BLaER1 (cell line): ENCODE measurements at regions not wholly inside any gene's neighbourhood (a gene's known extent, or its start where the extent isn't known, plus 50 kb on each side); places are given as distances from the start of the nearest gene placed in this dataset.
A peak's percentile ranks its signal among the peaks of the same experiment; 100 is the strongest.

ENCODE experiments used
- H3K27ac ChIP-seq: shearing (Covaris generic); formaldehyde crosslinking; 2 replicates; pipeline ENCODE4 v1.8.1; 2022
- H3K27me3 ChIP-seq: shearing (Covaris generic); formaldehyde crosslinking; 2 replicates; pipeline ENCODE4 v1.8.1; 2022
- H3K36me3 ChIP-seq: shearing (Covaris generic); formaldehyde crosslinking; 2 replicates; pipeline ENCODE4 v1.8.1; 2022
- H3K4me1 ChIP-seq: shearing (Covaris generic); formaldehyde crosslinking; 2 replicates; pipeline ENCODE4 v1.8.1; 2022
- H3K4me2 ChIP-seq: shearing (Covaris generic); formaldehyde crosslinking; 2 replicates; pipeline ENCODE4 v1.8.1; 2022
- H3K4me3 ChIP-seq: shearing (Covaris generic); formaldehyde crosslinking; 2 replicates; pipeline ENCODE4 v1.8.1; 2022
- H3K9ac ChIP-seq: shearing (Covaris generic); formaldehyde crosslinking; 2 replicates; pipeline ENCODE4 v1.8.1; 2022
- H3K9me3 ChIP-seq: shearing (Covaris generic); formaldehyde crosslinking; 2 replicates; pipeline ENCODE4 v1.8.1; 2022
- H4K20me1 ChIP-seq: shearing (Covaris generic); formaldehyde crosslinking; 2 replicates; pipeline ENCODE4 v1.8.1; 2022
- Cebpa-rat ChIP-seq: shearing (Covaris generic); IDR thresholded peaks from 2 replicates; pipeline ENCODE4 v1.8.1; 2022

DNA sequence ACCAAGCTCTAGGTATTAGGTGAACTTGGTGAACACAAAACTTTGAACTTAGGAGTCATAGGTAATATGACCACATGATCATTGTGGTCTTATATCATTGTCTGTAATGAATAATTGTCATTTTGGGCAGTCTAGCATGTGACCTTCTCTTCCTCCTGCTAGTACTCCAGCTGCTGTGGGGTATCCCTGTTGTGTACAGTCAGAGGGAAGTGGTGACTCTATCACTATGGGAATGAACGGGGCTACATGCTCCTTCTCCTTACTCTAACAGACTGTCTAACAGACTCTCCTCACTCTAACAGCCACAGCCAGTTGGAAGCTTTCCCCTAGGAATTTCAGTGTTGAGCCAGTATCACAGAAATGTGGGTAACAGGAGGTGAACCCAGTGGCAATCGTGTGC lies 68.2 kb upstream of the NEDD4L start:
- Histone ChIP-seq H3K4me1 (no peaks in the 10 kb centered on the region), H3K27ac (no peak overlapping the region), H4K20me1 (no peaks in the 10 kb centered on the region), H3K9me3 (no peaks in the 10 kb centered on the region), H3K4me2 (no peak overlapping the region), H3K27me3 (no peaks in the 10 kb centered on the region), H3K9ac (no peak overlapping the region), H3K36me3 (no peaks in the 10 kb centered on the region), H3K4me3 (no peak overlapping the region)
- no peak for TF ChIP-seq Cebpa-rat

DNA sequence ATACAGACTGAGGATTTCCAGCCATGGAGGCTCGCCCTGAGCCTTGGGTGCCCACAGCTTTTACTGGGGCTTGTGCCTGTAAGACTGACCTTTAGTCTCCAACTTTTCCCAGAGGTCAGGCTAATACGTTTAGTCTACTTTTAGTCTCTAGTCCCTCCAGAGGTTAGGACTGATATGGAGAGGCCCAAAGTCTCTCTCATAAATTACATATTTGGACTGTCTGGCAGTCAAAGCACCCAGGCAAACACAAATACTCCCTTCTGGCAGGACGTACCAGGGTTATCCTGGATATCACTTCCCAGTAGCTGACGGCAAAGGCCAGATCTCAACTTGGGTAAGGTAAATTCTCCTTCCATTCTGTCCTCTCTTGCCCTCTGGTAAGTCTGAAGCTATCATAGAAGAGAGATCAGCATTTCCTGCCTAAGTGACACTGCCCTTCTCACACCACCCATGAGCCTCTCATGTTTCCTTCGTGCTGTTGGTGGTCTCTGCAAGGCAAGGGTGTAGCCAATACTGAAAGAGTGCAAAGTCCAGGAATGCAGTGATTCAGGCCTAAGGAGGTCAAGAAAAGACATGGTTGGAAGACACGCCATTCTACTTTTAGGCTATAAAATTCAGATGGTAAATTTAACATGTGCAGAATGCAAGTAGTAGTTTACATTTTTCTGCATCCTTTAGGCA lies 69.3 kb upstream of the NEDD4L start:
- Histone ChIP-seq H3K27me3 (no peaks in the 10 kb centered on the region), H3K9me3 (no peaks in the 10 kb centered on the region), H3K27ac (no peak overlapping the region), H3K9ac (no peak overlapping the region), H3K36me3 (no peaks in the 10 kb centered on the region), H3K4me3 (no peak overlapping the region), H3K4me2 (no peak overlapping the region), H4K20me1 (no peaks in the 10 kb centered on the region), H3K4me1 (no peaks in the 10 kb centered on the region)
- TF ChIP-seq Cebpa-rat, result no peak

DNA sequence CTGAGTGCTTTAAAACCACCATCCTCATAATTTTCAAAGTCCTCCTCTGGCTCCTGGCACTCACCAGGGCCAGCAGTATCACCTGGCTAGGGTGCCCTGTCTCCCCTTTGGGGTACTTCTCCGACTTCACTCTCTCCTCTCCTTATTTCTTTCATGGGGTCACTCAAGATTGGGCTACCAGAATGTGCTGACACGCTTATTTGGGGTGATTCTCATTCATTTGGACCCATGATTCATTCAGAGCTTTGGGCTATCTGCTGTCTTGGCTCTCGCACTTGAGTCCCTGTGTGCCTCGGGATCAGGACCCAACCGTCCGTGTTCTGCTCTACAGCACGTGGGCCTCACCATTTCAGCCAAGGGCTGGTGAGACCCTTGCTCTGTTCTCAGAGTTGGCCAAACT lies 70.1 kb upstream of the NEDD4L start:
- no peaks in the 10 kb centered on the region for H3K4me1 ChIP-seq
- no peaks in the 10 kb centered on the region for H4K20me1 ChIP-seq
- no peak overlapping the region for H3K9ac ChIP-seq
- H3K27me3 ChIP-seq, result no peaks in the 10 kb centered on the region
- no peaks in the 10 kb centered on the region for H3K36me3 ChIP-seq
- TF ChIP-seq Cebpa-rat, result no peak
- no peak overlapping the region for H3K4me2 ChIP-seq
- H3K9me3 ChIP-seq, result no peaks in the 10 kb centered on the region
- no peak overlapping the region for H3K4me3 ChIP-seq
- H3K27ac ChIP-seq, result no peak overlapping the region

DNA sequence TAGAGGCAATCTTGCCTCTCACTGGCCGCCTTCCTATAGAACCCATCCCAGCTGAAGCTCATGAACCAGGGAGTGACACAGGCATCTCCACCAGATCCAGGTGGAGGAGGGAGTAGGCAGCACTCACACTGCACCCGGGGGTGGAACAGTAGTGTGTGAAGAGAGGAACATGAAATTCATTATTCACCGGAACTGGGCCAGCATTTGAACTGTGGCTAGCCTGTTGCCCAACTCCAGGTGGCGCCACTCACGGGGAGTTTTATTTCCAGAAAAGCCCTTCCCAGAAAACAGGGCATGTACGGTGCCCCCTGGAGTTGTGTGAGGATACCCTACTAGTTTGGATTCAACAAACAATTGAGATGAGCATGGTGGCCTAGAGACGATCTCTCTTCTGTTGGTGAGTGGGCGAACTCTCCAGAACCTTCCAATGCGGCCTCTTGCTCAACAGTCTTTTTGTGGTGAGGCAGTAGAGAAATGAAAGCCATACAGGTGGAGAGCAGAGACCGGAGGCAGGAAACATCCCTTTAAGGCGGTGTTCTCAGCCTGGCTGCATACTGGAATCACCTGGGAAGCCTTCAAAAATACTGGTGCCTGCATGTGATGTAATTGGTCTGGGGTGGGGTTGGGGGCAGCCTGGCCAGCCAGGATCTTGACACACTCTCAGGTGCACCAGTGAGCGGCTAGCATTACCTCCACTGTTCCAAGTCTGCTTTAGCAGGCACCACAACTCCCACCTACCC lies 73.5 kb upstream of the NEDD4L start:
- H3K36me3 ChIP-seq, result no peaks in the 10 kb centered on the region
- H3K9ac ChIP-seq, result no peak overlapping the region
- no peaks in the 10 kb centered on the region for H4K20me1 ChIP-seq
- no peaks in the 10 kb centered on the region for H3K9me3 ChIP-seq
- no peak for TF ChIP-seq Cebpa-rat
- no peaks in the 10 kb centered on the region for H3K27me3 ChIP-seq
- no peaks in the 10 kb centered on the region for H3K4me1 ChIP-seq
- H3K27ac ChIP-seq, result no peak overlapping the region
- H3K4me3 ChIP-seq, result no peak overlapping the region
- H3K4me2 ChIP-seq, result no peak overlapping the region

DNA sequence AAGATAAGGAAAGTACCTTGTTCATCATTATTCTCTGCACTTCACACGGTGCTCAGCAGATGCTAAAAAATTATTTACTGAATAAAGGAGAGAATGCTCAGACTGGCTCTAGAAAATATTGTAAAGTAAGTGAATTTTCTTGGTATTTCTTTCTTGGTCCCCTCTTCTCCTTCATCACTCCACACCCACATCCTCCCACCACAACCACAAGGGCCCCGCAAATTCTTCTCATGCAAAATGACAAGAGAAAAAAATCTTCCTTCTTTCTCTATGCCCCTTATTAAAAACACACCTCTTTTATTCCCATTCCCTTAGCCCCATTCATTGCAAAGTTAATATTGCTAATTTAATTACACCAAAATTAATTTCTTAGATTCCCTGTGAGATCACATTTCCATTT lies 74.2 kb upstream of the NEDD4L start:
- Histone ChIP-seq H3K4me3 (no peak overlapping the region), H3K27ac (no peak overlapping the region), H3K9ac (no peak overlapping the region), H3K4me1 (no peaks in the 10 kb centered on the region), H3K4me2 (no peak overlapping the region), H4K20me1 (no peaks in the 10 kb centered on the region), H3K27me3 (no peaks in the 10 kb centered on the region), H3K9me3 (no peaks in the 10 kb centered on the region), H3K36me3 (no peaks in the 10 kb centered on the region)
- no peak for TF ChIP-seq Cebpa-rat

DNA sequence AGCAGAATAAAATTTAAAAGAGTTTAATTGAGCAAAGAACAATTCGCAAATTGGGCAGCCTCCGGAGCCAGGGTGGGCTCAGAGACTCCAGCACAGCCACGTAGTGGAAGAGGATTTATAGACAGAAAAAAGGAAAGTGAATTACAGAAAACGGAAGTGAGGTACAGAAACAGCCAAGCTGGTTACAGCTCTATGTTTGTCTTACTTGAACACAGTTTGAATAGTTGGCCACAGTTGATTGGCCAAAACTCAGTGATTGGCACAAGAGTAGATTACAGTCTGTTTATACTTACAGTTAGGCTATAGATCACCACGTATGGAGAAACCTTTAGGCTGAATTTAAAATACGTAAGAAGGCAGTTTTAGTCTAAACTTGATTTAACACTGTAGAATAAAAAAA lies 78.8 kb upstream of the NEDD4L start:
- Histone ChIP-seq H3K9me3 (no peaks in the 10 kb centered on the region), H3K27ac (no peak overlapping the region), H3K4me3 (no peak overlapping the region), H3K4me1 (peaks cover 12% of the 10 kb centered on the region; the same call in 1 of the 2 replicates), H4K20me1 (no peaks in the 10 kb centered on the region), H3K9ac (no peak overlapping the region), H3K27me3 (no peaks in the 10 kb centered on the region), H3K36me3 (no peaks in the 10 kb centered on the region), H3K4me2 (no peak overlapping the region)
- no peak for TF ChIP-seq Cebpa-rat

DNA sequence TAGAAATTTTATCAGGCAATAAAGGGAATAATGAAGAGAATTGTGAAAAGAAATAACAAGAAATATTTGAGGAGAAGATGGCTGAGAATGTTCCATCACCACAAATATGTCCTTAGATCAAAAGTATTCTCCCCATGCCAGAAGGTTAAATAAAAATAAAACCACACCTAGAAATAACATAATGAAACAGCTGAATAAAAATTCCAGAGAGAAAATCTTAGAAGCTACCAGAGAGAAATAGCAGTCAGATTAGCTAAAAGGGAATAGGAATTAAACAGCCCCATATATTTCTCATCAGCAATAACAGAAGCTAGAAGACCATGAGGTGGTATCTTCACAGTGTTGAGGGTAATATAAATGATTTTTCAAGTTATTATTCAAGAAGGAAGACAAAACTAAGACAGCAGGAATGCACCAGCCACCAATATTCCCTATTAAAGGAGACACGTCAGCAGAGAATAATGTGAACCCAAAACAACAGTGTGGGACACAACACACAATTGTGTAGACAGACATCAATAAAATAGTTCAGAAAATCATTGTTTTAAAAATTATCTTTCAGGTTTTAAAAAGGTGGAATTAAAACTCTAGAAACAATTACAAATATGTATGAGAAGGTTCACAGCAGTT lies 82.0 kb upstream of the NEDD4L start:
- no peaks in the 10 kb centered on the region for H4K20me1 ChIP-seq
- H3K36me3 ChIP-seq, result no peaks in the 10 kb centered on the region
- no peak overlapping the region for H3K4me3 ChIP-seq
- no peaks in the 10 kb centered on the region for H3K27me3 ChIP-seq
- peaks cover 12% of the 10 kb centered on the region; the same call in 1 of the 2 replicates for H3K4me1 ChIP-seq
- no peak for TF ChIP-seq Cebpa-rat
- H3K9me3 ChIP-seq, result no peaks in the 10 kb centered on the region
- no peak overlapping the region for H3K9ac ChIP-seq
- H3K4me2 ChIP-seq, result no peak overlapping the region
- no peak overlapping the region for H3K27ac ChIP-seq

DNA sequence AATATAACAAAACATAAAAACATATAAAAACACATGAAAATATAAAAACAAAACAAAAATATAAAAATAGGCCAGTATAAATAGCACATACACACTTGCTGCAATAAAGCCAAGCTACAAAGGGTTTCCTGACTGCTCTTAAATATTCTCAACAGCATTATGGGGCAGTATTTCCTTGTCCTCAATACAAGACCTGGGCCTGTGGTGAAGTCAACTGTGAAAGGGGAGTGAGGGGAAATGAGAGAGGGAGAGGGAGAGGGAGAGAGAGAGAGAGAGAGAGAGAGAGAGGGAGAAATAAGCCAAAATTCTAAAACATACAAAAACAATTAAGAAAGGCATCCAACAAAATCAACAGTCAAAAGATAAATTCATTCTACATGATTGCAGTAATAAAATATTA lies 82.6 kb upstream of the NEDD4L start:
- H3K27me3 ChIP-seq, result no peaks in the 10 kb centered on the region
- H3K9ac ChIP-seq, result no peak overlapping the region
- no peaks in the 10 kb centered on the region for H3K9me3 ChIP-seq
- H3K27ac ChIP-seq, result no peak overlapping the region
- peaks cover 12% of the 10 kb centered on the region; the same call in 1 of the 2 replicates for H3K4me1 ChIP-seq
- TF ChIP-seq Cebpa-rat, result no peak
- no peaks in the 10 kb centered on the region for H4K20me1 ChIP-seq
- peak overlapping the region; percentile 0; the same call in 1 of the 2 replicates for H3K4me2 ChIP-seq
- H3K4me3 ChIP-seq, result no peak overlapping the region
- H3K36me3 ChIP-seq, result no peaks in the 10 kb centered on the region

DNA sequence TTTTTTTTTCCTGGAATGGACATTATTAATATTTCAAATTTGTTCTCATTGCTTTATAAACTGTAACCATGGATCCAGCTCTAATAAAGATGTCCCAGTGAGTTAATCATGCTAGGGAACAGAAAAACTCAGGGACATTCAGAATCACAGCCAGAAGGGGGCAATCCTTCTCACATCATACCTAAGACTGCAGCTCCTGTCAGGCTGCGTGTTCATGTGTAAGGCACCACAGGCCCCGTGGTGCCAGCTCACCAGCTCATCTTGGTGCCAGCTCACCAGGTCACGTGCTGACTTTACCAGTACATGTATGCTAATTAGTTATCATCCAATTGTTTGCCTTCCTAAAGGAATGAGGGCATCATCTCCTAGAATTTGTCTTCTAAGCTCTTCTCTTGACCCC lies 84.7 kb upstream of the NEDD4L start:
- H3K36me3 ChIP-seq, result no peaks in the 10 kb centered on the region
- no peak overlapping the region for H3K27ac ChIP-seq
- peaks cover 12% of the 10 kb centered on the region; the same call in 1 of the 2 replicates for H3K4me1 ChIP-seq
- H3K27me3 ChIP-seq, result no peaks in the 10 kb centered on the region
- TF ChIP-seq Cebpa-rat, result no peak
- H3K4me2 ChIP-seq, result no peak overlapping the region
- H4K20me1 ChIP-seq, result no peaks in the 10 kb centered on the region
- no peak overlapping the region for H3K9ac ChIP-seq
- H3K4me3 ChIP-seq, result no peak overlapping the region
- H3K9me3 ChIP-seq, result no peaks in the 10 kb centered on the region

DNA sequence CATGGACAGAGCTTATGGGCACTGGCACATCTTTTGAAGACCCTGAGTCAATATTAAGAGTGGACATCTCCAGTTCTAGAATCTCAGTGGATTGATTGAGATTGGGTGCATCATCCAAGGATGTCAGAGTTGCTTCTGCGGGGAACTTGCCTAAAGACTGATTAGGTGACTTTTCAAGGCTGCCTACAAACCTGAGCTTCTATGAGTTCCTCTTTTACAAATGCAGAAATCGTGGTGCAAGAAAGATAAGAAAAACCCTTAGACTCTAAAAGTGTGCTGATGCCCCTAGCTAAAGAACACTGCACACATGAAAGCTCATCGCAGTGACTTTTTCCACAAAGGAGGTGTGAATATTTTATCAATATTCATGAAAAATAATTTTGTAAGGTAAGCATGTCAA lies 86.8 kb upstream of the NEDD4L start:
- no peak overlapping the region for H3K4me2 ChIP-seq
- no peaks in the 10 kb centered on the region for H3K36me3 ChIP-seq
- peaks cover 23% of the 10 kb centered on the region for H3K4me1 ChIP-seq
- H4K20me1 ChIP-seq, result no peaks in the 10 kb centered on the region
- no peaks in the 10 kb centered on the region for H3K27me3 ChIP-seq
- no peaks in the 10 kb centered on the region for H3K9me3 ChIP-seq
- TF ChIP-seq Cebpa-rat, result no peak
- H3K27ac ChIP-seq, result no peak overlapping the region
- no peak overlapping the region for H3K4me3 ChIP-seq
- H3K9ac ChIP-seq, result no peak overlapping the region
